NCI-H345 (cell line): ENCODE measurements at regions not wholly inside any gene's neighbourhood (a gene's known extent, or its start where the extent isn't known, plus 50 kb on each side); places are given as distances from the start of the nearest gene placed in this dataset.
"Not testable (repeated sequence)": the region's sequence is repeated elsewhere in the genome, so short reads cannot be mapped to it uniquely, and the experiment has no call there.

Source experiments
- DNase-seq: peaks from one replicate; lab custom pipeline; 2025; lab: John Stamatoyannopoulos, UW

DNA sequence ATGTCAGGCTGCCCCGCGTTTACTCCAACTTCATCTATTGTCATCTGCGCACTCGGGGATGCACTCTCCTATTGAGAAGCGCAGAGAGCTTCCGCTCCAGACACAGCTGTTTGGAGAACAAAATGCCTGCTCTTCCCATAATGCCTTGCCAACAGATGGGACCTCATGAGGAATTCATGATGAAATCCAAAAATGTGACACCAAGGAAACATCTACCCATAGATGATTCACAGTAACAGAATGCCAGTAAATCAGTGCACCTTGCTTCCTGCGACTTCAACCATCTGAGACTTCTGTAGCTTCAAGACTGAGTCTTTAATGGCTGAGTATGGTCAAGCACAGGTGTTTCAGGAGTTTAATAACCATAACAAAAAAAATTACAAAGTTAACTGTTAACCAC lies 1144.9 kb upstream of the GOT2 start:
- no peak for DNase-seq

DNA sequence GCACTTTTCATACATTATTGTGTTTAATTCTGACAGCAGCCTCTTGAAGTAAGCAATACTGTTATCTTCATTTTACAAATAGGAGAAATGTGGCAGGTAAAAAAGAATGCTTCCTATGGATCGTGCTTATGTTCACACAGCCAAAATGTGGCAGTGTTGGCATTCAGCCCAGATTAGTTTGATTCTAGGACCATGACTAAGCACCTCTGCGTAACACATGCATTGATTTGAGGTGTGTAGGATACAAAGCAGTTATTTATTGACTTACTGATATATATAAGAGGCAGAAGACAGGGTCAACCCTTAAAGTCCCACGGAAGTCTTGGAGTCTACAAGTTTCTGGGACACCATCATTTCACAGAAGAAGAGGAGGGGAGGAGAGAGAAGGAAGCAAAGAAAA lies 1144.4 kb upstream of the GOT2 start:
- DNase-seq: no peak

DNA sequence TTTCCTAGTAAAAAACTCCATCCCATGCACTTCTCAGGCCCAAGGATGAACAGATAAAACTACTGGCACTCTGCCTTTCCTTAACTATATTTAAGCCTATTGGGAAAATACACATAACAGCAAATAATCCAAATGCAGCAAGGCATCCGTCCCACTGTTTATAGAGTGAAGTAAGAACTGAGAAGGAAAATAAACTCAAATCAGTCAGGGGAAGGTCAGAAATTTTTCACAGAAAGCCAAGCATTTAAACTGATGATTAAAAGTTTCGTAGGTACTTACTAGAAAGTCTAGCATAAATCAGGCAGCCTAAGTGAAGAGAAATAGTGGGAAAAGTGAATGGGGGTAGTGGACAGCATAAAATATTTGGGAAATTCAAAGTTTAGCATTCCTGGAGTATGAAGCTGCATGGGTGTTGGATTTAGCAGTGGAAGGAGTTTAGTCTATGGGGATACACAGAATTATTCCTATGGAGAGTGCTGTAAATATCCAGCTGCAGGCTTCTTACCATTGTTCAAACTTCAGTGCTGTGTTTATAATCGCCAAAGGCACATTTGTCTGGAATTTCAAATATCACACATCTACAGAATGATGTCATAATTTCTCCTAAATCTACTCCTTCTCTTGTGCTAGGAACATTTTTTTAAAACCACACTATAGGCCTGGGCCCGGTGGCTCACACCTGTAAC lies 1131.0 kb upstream of the GOT2 start:
- DNase-seq: no peak

DNA sequence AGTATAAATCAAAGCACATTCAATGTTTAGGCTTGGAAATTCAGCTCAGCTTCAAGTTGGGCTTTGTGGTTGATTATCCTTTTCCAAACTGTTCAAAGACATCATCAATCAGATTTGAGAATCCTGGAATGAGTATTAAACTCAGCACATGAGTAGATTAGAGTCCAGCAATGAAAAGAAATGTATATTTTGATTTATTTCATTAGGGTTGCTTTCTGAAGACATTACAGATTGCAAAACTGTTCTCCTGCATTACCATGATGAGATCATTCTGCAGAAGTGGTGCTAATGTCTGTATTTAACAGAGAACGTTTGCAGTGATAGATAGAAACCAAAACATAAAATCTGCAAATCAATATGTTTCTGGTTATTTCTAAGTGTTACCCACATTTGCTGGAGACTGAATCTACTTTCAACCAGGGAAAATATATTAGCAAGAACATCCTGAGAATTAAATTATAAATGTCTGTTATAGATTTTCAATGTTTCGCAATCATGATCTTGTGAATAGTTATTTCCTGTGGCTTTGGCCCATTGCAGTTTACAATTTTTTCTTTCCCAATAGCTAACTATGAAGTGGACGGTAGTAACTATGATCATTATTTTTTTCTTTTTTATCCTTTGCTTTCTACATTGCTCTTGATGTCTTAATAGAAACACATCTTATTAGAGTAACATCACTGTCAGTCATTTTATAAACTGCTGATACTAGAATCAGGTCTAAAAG lies 1125.7 kb upstream of the GOT2 start:
- no peak for DNase-seq

DNA sequence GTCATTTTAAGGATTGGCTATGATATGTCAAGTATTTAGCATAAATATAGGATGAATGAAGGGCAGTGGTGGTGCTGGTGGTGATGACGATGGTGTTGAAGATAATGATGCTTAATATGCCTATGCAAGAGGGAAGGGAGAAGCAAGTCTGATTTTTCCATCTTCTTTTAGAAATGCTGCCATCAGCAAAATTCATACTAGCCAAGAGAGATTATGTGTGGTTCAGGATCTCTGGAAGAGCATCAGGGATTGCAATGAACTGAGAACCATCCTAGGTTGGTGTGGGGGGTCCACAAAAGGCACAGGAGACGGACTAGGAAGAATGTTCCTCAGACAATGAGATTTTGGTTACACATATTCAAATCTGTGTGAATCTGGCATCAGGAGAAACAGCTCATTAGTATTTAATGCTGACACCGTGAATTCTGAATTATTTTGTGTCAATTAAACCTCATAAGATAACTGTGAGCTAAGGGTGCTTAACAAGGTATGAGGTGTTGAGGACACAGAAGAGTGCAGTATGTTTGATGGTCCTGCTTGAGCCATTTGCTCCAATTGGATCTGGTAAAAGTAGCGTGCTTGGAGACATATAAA lies 1120.8 kb upstream of the GOT2 start:
- DNase-seq: no peak

DNA sequence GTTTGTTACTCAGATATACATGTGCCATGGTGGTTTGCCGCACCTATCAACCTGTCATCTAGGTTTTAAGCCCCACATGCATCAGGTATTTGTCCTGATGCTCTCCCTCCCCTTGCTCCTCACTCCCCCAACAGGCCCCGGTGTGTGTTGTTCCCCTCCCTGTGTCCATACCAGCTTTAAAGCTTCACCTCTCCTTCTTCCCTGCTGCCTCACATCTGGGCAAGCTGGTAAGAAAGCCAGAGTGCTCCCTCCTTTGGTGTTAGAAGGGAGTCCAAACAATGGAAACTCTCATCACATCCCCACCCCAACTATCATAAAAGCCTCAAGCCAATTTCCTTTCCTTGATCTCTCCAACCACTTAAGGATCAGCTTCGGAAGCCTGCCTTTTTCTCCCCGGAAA lies 1115.6 kb upstream of the GOT2 start:
- no peak for DNase-seq

DNA sequence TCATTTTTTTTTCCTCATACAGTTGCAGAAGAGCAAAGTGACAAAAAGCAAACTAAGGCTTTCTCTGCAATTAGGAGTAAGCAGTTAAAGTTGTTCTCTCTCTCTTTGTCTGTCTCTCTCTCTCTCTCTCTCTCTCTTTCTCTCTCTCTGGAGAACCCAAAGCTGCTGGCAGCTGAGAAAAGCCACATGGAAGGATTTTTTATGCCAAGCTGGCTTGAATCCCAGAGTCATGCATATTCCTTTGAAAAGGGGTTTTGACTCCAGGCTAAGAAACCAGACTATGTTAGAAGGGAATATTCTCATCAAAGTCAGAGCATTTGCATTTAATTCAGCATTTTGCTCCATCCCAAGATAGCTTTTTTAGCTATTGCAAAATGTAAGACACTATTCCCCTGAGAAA lies 1114.2 kb upstream of the GOT2 start:
- no peak for DNase-seq

DNA sequence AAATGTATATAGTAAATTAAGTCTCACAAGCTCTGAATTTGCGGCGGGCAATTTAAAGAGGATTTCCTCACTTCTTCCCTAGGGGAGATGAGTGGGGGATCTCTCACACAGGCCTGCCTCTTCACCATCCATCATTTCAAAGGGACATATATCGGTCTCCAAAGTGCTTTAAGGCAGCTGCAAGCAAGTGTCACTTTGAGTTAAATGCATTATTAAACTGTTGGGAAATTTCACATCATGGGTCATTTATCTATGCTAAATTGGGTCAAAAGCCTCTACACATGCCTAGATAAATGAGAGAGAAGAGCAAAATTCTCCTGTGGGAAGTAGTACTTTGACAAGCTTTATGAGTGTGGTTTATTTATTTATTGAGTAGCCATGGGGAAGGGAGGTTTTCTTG lies 1106.1 kb upstream of the GOT2 start:
- no peak for DNase-seq

DNA sequence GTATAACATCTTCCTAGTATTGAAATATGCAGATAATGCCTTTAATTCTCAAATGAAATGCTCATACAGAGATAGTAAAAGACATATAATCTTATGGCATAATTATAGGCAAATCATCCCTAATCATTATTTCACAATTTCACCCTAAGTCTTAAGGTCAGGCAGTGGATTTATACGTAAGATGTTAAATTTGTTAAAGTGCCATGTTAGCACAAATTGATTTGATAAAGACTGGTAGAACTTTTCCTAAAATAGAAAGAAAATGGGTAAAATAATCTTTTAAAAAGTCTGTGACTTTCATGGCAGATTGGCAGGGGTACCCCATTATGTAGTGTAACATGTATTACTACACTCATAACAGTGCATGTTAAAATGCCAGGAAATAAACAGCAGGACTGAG lies 1092.7 kb upstream of the GOT2 start:
- DNase-seq: no peak

DNA sequence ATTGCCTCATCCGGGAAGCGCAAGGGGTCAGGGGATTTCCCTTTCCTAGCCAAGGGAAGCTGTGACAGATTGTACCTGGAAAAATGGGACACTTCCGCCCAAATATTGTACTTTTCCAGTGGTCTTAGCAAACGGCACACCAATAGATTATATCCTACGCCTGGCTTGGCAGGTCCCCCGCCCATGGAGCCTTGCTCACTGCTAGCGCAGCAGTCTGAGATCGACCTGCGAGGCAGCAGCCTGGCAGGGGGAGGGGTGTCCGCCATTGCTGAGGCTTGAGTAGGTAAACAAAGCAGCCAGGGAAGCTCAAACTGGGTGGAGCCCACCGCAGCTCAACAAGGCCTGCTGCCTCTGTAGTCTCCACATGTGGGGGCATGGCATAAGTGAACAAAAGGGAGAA lies 1075.4 kb upstream of the GOT2 start:
- DNase-seq: not testable (repeated sequence)

DNA sequence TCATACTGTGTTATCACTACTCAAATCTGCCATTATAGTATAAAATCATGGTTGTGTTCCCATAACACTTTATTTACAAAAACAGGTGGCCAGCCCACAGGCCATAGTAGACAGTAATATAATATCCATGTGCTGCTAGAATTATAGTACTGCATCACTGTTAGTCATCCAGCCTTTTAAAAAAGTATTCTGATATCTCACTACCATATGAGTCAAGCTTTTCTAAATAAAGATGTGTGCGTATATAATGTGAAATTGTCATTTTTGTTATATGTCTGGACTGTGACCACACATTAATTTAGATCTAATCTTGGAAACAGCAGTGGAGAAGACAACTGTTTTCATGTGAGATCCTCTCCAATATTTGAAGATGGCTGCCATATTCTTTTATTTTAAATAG lies 1049.1 kb upstream of the GOT2 start:
- DNase-seq: no peak

DNA sequence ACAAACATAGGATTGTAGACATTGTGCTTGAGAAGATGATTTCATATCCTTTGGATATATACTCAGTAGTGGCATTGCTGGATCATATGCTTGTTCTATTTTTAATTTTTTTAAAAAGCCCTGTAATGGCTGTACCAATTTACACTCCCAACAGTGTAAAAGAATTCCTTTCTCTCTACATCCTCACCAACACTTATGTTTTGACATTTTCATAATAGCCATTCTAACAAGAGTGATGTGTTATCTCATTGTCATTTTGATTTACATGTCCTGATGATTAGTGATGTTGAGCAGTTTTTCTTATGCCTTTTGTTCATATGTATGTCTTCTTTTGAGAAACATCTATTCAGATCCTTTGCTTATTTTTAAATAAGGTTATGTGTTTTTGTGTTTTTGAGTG lies 1039.2 kb upstream of the GOT2 start:
- DNase-seq: no peak

DNA sequence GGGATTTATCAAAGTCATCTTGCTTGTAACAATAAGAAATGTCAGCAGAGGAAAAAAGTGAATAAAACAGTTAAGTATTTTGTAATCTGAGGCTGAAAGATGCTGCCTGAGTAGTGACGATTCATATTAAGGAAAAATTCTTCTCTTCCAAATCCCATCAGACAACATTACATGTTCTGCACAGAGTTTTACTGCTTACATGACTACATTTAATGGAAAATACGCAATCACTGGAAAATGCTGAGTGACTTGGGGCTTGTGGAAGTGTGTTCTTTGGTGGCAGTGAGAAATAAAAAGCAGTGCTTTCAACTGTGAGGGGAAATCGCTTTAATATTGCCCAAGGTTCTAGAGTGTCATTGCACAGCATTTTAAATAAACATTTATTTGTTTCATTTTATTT lies 1025.2 kb upstream of the GOT2 start:
- DNase-seq: no peak

DNA sequence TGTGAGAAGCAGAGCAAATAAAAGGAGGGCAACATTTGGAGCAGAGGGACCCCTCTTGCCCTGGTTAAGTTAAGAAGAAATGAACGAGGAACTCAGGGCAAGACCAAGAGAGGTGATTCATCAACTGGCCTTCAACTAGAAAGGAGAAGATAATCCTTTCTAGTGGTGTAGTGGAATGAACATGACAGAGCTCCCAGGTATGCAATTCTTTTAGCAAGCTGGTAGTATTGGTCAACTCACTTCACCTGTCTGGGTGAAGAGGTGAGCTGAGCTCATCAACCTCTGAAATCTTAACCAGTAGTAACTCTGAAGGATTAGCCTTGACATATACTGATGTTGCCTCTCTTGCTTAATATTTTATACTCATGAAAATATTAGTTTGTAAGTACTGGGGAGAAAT lies 1024.7 kb upstream of the GOT2 start:
- no peak for DNase-seq

DNA sequence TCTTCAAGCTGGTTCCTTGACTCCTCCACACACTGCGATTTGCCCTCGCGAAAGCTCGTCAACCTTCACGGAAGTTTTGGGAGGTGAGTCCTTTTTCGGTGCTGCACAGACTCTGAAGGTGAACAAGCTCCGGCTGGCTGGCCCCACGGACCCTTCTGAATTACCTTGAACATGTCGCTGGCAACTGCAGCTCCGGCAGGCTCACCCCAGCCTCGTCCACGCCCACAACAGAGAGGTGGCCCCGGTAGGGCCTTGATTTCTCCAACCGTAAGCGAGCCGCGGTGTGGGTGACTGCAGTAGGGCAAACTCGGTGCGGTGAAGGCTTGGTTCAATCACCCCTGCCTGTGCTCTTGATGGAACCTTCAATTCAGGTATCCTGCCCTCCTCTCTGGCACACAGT lies 1020.7 kb upstream of the GOT2 start:
- DNase-seq: no peak

DNA sequence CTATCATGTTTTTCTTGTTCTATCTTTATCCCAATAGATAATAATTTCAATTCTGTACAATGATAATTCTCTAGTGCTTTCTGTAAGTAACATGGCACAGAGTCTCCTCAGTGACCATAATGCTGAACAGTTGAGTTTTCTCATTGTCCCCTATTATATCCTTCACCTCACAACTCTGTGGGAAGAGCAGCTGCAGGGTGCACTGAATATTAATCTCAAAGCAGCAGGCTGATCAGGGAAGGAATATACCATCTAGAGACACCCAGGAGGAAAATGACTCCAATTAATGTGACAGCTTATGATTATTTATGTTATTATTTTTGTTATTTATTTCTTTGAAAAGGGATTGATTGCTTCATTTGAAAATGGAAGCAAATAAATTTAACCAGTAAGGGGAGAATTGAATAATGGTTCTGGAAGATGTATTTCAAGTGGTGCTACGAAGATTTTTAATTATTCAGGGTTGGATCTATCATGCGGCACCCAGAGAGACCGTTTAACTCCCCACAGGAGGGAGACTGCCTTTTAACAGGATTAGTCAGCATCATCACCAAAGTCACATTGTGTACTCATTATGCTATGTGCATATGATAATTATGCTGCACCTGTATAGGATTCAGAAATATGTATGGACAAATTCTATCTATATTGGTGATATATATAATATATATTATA lies 1015.7 kb upstream of the GOT2 start:
- no peak for DNase-seq

DNA sequence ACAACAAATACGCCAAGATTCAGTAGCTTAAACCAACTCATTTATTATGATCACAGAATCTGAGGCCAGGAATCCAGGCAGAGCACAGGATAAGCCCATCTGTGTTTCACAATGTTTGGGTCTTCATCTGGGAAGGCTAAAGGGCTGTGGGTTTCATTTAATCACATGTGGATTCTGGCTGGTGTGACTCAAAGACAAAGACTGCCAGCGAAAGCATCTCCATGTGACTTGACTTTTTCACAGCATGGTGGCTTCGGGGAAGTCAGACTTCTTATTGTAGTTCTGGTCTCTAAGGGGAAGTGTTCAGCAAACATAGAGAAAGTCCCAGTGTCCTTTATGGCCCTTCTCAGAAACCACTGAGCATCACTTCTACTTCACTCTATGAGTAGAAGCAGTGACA lies 1014.4 kb upstream of the GOT2 start:
- DNase-seq: no peak

DNA sequence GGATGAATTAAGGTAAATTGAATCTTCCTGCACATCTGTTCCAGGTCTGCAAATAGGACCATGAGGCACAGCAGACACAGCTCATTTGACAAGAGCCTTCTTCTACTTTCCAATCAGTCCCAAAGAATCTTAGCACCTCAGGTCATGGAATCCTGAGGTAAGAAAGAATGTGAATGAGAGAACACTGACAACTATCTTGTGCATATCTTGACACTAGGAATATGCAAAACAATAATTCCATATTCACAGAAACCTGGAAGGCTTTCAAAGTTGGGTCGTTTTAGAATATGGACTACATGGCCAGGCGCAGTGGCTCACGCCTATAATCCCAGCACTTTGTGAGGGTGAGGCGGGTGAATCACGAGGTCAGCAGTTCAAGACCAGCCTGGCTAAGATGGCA lies 1009.4 kb upstream of the GOT2 start:
- DNase-seq: no peak

DNA sequence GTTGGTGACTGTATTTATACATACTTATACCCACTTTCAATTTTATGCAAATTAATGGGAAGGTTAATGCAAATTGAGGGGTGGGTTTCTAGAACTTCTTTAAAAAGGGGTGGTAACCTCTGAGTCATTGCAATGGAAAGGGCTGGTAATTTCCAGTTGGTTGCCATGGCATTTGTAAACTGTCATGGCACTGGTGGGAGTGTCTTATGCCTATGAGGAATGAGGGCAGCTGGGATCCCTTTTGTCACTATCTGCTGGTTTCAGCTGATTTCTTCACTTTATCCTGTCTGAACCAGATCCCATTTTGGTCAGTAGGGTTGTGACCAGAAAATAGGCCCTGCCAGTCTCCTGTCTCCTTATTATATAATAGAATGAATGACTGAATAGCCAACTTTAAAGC lies 1006.7 kb upstream of the GOT2 start:
- no peak for DNase-seq

DNA sequence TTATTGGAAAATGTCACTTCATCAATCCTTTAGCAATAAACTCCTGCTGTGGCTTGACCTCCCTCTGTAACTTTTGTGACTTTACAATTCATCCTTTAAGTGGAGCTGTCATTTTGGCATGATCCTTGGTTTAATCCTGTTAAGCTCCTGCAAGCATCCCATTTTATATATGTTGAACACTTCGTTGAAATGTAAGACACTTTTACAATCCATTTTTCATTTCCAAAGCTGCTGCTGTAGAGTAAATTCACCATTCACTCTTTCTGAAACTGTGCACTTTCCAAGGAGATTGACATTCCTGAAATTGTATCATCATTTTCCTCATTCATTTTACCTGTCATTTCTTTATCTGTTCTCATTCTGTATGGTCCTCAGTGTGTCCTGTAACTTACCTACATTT lies 1003.2 kb upstream of the GOT2 start:
- DNase-seq: no peak

DNA sequence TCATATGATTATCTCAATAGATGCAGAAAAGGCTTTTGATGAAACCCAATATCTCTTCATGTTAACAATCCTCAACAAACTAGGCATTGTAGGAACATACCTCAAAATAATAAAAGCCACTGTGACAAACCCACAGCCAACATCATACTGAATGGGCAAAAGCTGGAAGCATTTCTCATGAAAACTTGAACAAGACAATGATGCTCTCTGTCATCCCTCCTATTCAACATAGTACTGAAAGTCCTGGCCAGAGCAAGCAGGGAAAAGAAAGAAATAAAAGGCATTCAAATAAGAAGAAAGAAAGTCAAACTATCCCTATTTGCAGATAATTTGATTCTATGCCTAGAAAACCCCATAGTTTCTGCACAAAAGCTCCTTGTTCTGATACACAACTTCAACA lies 999.2 kb upstream of the GOT2 start:
- no peak for DNase-seq

DNA sequence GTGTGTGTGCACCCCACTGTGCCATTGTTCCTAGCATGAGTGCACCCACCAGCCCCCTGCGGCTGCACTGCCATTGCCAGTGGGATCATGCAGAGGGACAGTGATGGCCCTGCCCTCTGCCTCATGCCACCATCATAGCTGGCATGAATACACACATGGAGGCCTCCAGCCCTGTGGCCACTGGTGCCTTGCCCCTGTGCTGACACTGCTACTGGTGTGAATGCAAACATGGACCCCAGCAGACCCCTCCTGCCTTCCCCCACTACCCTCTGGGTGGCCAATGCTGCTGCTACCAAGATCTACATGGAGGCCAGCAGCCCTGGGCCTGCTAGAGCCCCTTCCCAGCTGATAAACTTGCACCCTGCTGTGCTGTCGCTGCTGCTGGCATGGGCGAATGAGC lies 995.5 kb upstream of the GOT2 start:
- no peak for DNase-seq

DNA sequence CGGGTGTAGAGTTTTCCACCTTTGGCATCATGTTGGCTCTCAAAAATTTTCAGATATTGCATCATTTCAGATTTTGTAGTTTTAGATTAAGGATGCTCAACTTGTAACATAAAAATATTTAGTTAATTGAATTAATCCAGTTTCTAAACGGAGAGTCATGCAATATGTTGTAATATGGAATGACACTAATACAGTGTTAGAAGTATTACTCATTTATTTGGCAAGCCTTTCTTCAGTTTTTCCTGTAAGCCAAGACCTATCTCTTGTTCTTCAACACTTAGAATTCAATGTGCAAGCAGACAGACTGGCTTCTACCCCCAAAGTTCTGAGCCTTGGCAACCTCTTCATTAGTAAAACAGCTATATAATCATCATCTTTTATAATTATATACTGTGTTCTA lies 985.0 kb upstream of the GOT2 start:
- DNase-seq: no peak
